ENCODE measurements at regions not wholly inside any gene's neighbourhood (a gene's known extent, or its start where the extent isn't known, plus 50 kb on each side); places are given as distances from the start of the nearest gene placed in this dataset.

GRCh38 chr12:61521258-61521657, 738.9 kb upstream of the USP15 start:
- no peak for TF ChIP-seq EP300 (IDR thresholded peaks at IDR 0.05)
- TF ChIP-seq CTCF (IDR thresholded peaks at IDR 0.05), result no peak
- TF ChIP-seq POLR2AphosphoS5 (IDR thresholded peaks at IDR 0.05), result no peak

All from sigmoid colon (tissue), 4 donors.